ENCODE measurements at regions not wholly inside any gene's neighbourhood (a gene's known extent, or its start where the extent isn't known, plus 50 kb on each side); places are given as distances from the start of the nearest gene placed in this dataset.
"Not testable (repeated sequence)": the region's sequence is repeated elsewhere in the genome, so short reads cannot be mapped to it uniquely, and the experiment has no call there.

GRCh38 chr22:11622774-11623173 is 3905.2 kb upstream of the OR11H1 start:
- H3K27ac Mint-ChIP-seq (ENCODE audit: low read depth, unreplicated experiment); DNase-seq (ENCODE audit: unreplicated experiment); intact Hi-C loops (cut with micrococcal nuclease); H3K36me3 Mint-ChIP-seq (ENCODE audit: insufficient read depth, unreplicated experiment); CTCF ChIA-PET; H3K27me3 Mint-ChIP-seq (ENCODE audit: insufficient read depth, unreplicated experiment); POLR2A ChIA-PET; BruUV-seq (replicated peaks); H3K4me3 Mint-ChIP-seq (ENCODE audit: unreplicated experiment); H3K4me1 Mint-ChIP-seq (ENCODE audit: insufficient read depth, unreplicated experiment): not testable (repeated sequence)
- H3K9me3 Mint-ChIP-seq (ENCODE audit: unreplicated experiment) = peaks cover 35% of the 10 kb centered on the region

GRCh38 chr22:11625711-11626421 is 3902.1 kb upstream of the OR11H1 start:
- intact Hi-C loops (cut with micrococcal nuclease); H3K4me1 Mint-ChIP-seq (ENCODE audit: insufficient read depth, unreplicated experiment): not testable (repeated sequence)

GRCh38 chr22:11626422-11626773 is 3901.6 kb upstream of the OR11H1 start:
- H3K9me3 Mint-ChIP-seq (ENCODE audit: unreplicated experiment) = peaks cover 24% of the 10 kb centered on the region
- ChIA-PET CTCF (no interaction called here), POLR2A (no interaction called here)
- H3K27ac Mint-ChIP-seq (ENCODE audit: low read depth, unreplicated experiment) = no peak overlapping the region
- H3K4me3 Mint-ChIP-seq (ENCODE audit: unreplicated experiment) = no peak overlapping the region
- no peaks in the 10 kb centered on the region for H3K27me3 Mint-ChIP-seq (ENCODE audit: insufficient read depth, unreplicated experiment)
- H3K4me1 Mint-ChIP-seq (ENCODE audit: insufficient read depth, unreplicated experiment) = no peaks in the 10 kb centered on the region
- intact Hi-C loops (cut with micrococcal nuclease) = no loop called here
- TF ChIP-seq CTCF (IDR thresholded peaks at IDR 0.05; ENCODE audit: unreplicated experiment) = no peak
- no TSS peak for BruUV-seq (replicated peaks)
- DNase-seq (ENCODE audit: unreplicated experiment) = no peak
- H3K36me3 Mint-ChIP-seq (ENCODE audit: insufficient read depth, unreplicated experiment) = peaks cover 12% of the 10 kb centered on the region

More at GRCh38 chr22:11625711-11626421, 3902.1 kb upstream of the OR11H1 start:
- BruUV-seq (replicated peaks); DNase-seq (ENCODE audit: unreplicated experiment); H3K27me3 Mint-ChIP-seq (ENCODE audit: insufficient read depth, unreplicated experiment); CTCF ChIA-PET; H3K27ac Mint-ChIP-seq (ENCODE audit: low read depth, unreplicated experiment); H3K4me3 Mint-ChIP-seq (ENCODE audit: unreplicated experiment); POLR2A ChIA-PET: not testable (repeated sequence)
- Mint-ChIP-seq H3K36me3 (ENCODE audit: insufficient read depth, unreplicated experiment) (peaks cover 12% of the 10 kb centered on the region), H3K9me3 (ENCODE audit: unreplicated experiment) (peaks cover 24% of the 10 kb centered on the region)

GRCh38 chr22:11627036-11627435 is 3901.0 kb upstream of the OR11H1 start:
- H3K4me3 Mint-ChIP-seq (ENCODE audit: unreplicated experiment); DNase-seq (ENCODE audit: unreplicated experiment); POLR2A ChIA-PET; H3K27me3 Mint-ChIP-seq (ENCODE audit: insufficient read depth, unreplicated experiment); intact Hi-C loops (cut with micrococcal nuclease); H3K27ac Mint-ChIP-seq (ENCODE audit: low read depth, unreplicated experiment); H3K4me1 Mint-ChIP-seq (ENCODE audit: insufficient read depth, unreplicated experiment); BruUV-seq (replicated peaks); CTCF ChIA-PET: not testable (repeated sequence)
- Mint-ChIP-seq H3K36me3 (ENCODE audit: insufficient read depth, unreplicated experiment) (peaks cover 12% of the 10 kb centered on the region), H3K9me3 (ENCODE audit: unreplicated experiment) (peaks cover 24% of the 10 kb centered on the region)

- Mint-ChIP-seq H3K9me3 (ENCODE audit: unreplicated experiment) (peaks cover 24% of the 10 kb centered on the region), H3K27ac (ENCODE audit: low read depth, unreplicated experiment) (no peak overlapping the region), H3K27me3 (ENCODE audit: insufficient read depth, unreplicated experiment) (no peaks in the 10 kb centered on the region), H3K4me3 (ENCODE audit: unreplicated experiment) (no peak overlapping the region), H3K36me3 (ENCODE audit: insufficient read depth, unreplicated experiment) (peaks cover 12% of the 10 kb centered on the region), H3K4me1 (ENCODE audit: insufficient read depth, unreplicated experiment) (no peaks in the 10 kb centered on the region)
- intact Hi-C loops (cut with micrococcal nuclease) = no loop called here
- BruUV-seq (replicated peaks) = no TSS peak
- DNase-seq (ENCODE audit: unreplicated experiment) = no peak
- ChIA-PET POLR2A (no interaction called here), CTCF (no interaction called here)
- no peak for TF ChIP-seq CTCF (IDR thresholded peaks at IDR 0.05; ENCODE audit: unreplicated experiment)
These were observed 3900.6 kb upstream of the OR11H1 start for GRCh38 chr22:11627436-11627797.
